ENCODE measurements at regions not wholly inside any gene's neighbourhood (a gene's known extent, or its start where the extent isn't known, plus 50 kb on each side); places are given as distances from the start of the nearest gene placed in this dataset.

- DNase-seq (ENCODE audit: low read depth): no peak
- no peak overlapping the region for H3K4me3 ChIP-seq (ENCODE audit: low read depth, low read length)
- no peak for TF ChIP-seq CTCF (IDR thresholded peaks at IDR 0.05; ENCODE audit: insufficient read depth, low read depth, low read length, missing control alignments)
Observed at GRCh38 chr6:62721408-62721807, 435.4 kb upstream of the KHDRBS2 start.

- DNase-seq (ENCODE audit: low read depth): no peak
- no peak for TF ChIP-seq CTCF (IDR thresholded peaks at IDR 0.05; ENCODE audit: insufficient read depth, low read depth, low read length, missing control alignments)
- no peak overlapping the region for H3K4me3 ChIP-seq (ENCODE audit: low read depth, low read length)
Observed at GRCh38 chr6:62716719-62717118, 430.7 kb upstream of the KHDRBS2 start.

GRCh38 chr6:62714112-62714511 is 428.1 kb upstream of the KHDRBS2 start:
- DNase-seq (ENCODE audit: low read depth): no peak
- H3K4me3 ChIP-seq (ENCODE audit: low read depth, low read length): no peak overlapping the region
- no peak for TF ChIP-seq CTCF (IDR thresholded peaks at IDR 0.05; ENCODE audit: insufficient read depth, low read depth, low read length, missing control alignments)

- no peak for DNase-seq (ENCODE audit: low read depth)
- H3K4me3 ChIP-seq (ENCODE audit: low read depth, low read length): no peak overlapping the region
- TF ChIP-seq CTCF (IDR thresholded peaks at IDR 0.05; ENCODE audit: insufficient read depth, low read depth, low read length, missing control alignments): no peak
Observed at GRCh38 chr6:62711750-62712149, 425.7 kb upstream of the KHDRBS2 start.

- no peak for DNase-seq (ENCODE audit: low read depth)
- no peak for TF ChIP-seq CTCF (IDR thresholded peaks at IDR 0.05; ENCODE audit: insufficient read depth, low read depth, low read length, missing control alignments)
- H3K4me3 ChIP-seq (ENCODE audit: low read depth, low read length): no peak overlapping the region
Observed at GRCh38 chr6:62707914-62708313, 421.9 kb upstream of the KHDRBS2 start.

GRCh38 chr6:62707156-62707555 is 421.1 kb upstream of the KHDRBS2 start:
- no peak overlapping the region for H3K4me3 ChIP-seq (ENCODE audit: low read depth, low read length)
- no peak for DNase-seq (ENCODE audit: low read depth)
- peak; percentile 10 for TF ChIP-seq CTCF (IDR thresholded peaks at IDR 0.05; ENCODE audit: insufficient read depth, low read depth, low read length, missing control alignments)

- no peak for DNase-seq (ENCODE audit: low read depth)
Observed at GRCh38 chr6:62683063-62683462, 397.0 kb upstream of the KHDRBS2 start.

More at GRCh38 chr6:62683063-62683462, 397.0 kb upstream of the KHDRBS2 start:
- TF ChIP-seq CTCF (IDR thresholded peaks at IDR 0.05; ENCODE audit: insufficient read depth, low read depth, low read length, missing control alignments): no peak
- no peak overlapping the region for H3K4me3 ChIP-seq (ENCODE audit: low read depth, low read length)
